GM21786 (cell line): ENCODE measurements at regions not wholly inside any gene's neighbourhood (a gene's known extent, or its start where the extent isn't known, plus 50 kb on each side); places are given as distances from the start of the nearest gene placed in this dataset.

Experiments used
- ATAC-seq: cut with Tn5 transposase; IDR thresholded peaks from one replicate; pipeline ENCODE4 v1.9.1; 2021; ENCODE audit not compliant: unreplicated experiment

- ATAC-seq = no peak
These were observed 396.6 kb downstream of the GABRB3 start for GRCh38 chr15:26376243-26376642.

GRCh38 chr15:26374806-26375205 lies 398.1 kb downstream of the GABRB3 start:
- ATAC-seq = no peak

GRCh38 chr15:26372706-26373105 lies 400.2 kb downstream of the GABRB3 start:
- no peak for ATAC-seq

- no peak for ATAC-seq
These were observed 407.8 kb downstream of the GABRB3 start for GRCh38 chr15:26365077-26365476.

GRCh38 chr15:26359855-26360254 lies 413.0 kb downstream of the GABRB3 start:
- no peak for ATAC-seq

GRCh38 chr15:26358708-26359107 lies 414.2 kb downstream of the GABRB3 start:
- no peak for ATAC-seq

DNA sequence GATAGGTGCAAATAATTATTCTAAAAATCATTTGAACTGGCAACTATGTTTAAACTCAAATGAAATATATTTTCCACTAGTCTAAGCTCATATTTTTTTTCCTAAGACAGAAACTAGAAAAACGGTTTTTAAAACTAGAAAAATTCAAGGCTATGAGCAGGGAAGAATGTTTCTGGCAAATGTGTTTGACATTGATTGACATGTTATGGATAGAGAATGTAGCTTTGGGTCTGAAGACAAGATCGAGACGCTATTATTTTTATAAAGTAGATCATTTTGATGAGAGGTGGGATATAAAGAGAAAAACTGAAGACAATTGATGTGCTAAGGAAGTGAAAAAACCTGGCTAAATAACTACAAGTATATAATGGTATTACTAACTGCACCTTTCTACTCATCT lies 415.2 kb downstream of the GABRB3 start:
- ATAC-seq = no peak

- no peak for ATAC-seq
These were observed 417.3 kb downstream of the GABRB3 start for GRCh38 chr15:26355472-26356074.

- ATAC-seq = no peak
These were observed 420.0 kb downstream of the GABRB3 start for GRCh38 chr15:26352909-26353308.

GRCh38 chr15:26352406-26352805 lies 420.5 kb downstream of the GABRB3 start:
- no peak for ATAC-seq

- no peak for ATAC-seq
These were observed 447.4 kb downstream of the GABRB3 start for GRCh38 chr15:26325495-26325894.

GRCh38 chr15:26323566-26323965 lies 449.3 kb downstream of the GABRB3 start:
- ATAC-seq = no peak

DNA sequence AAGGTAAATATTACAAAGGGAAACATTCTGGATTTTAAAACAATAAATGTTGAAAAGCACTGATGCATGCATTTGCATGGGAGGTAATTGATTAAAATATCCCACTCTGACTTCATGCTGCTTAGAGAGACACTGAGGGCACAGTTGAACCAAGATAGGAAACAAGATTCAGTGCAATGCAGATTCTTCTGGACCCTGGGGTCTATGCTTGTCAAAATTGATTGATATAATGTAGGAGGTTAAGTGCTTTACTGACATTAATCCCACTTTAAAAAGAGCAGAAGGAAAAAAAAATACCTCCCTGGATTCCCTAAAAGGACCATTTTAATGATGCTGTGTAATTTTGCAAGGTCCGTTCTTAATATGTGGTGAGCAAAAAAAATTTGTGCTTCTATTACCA lies 454.2 kb downstream of the GABRB3 start:
- ATAC-seq = no peak

- ATAC-seq = no peak
These were observed 451.4 kb upstream of the ATP10A start for GRCh38 chr15:26314577-26314976.

DNA sequence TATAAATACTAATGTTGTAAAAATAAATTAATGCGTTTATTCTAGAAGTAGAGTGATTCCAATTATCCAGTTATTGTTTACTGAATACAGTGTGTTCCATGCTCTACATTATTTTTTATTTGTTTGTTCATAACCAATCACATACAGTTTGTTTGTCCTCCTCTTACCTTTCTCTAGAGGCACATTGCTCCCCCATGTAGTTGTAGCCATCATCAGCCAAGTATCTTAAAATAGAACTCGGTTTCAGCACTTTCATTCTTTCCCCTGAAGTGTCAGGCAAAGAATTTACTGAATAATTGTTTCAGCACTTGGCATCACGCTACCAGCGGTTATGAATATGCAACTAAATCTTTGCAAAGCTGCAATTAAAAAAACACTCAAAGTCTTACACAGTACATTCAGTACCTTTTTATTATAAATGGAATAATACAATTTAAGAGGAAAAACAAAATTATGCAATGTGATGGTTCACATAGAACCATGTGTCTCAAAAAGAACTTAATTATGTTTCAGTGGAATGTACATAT lies 448.6 kb upstream of the ATP10A start:
- ATAC-seq = no peak

- no peak for ATAC-seq
These were observed 435.6 kb upstream of the ATP10A start for GRCh38 chr15:26298659-26299170.

GRCh38 chr15:26298010-26298658 lies 435.0 kb upstream of the ATP10A start:
- no peak for ATAC-seq

DNA sequence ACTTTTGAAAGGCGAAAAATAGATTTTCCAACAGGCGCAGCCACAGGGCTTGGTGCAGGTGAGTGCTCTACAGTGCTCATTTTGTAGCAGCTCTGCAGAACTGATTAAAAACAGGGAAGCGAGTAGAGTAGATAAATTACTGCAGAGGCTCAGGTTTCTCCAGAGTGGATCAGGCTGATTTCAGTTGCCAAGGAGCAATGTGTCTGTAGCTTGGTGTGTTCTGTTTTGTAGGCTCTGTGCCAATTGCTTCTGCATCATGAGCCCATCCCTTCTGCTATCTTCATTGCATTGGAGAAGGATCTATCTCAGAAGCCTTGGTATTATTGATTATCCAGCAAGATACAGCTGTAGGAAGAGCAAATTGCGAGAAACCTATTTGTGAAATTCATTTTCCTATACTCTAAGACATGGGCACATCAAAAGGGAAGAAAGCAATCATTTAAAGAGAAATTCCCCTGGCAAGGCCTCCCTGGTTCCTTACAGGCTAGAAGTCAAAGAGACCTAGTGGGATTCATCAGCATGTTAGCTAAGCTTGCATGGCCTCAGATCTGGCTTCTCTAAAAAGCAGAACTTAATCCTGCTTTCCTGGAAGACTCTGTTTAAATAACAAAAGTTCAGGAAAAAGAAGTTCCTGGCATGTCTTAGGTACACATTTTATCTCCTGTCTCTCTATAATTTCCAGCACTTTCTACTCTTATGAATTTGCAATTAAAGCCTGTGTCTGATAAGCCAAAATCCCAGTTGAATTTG lies 432.4 kb upstream of the ATP10A start:
- no peak for ATAC-seq

DNA sequence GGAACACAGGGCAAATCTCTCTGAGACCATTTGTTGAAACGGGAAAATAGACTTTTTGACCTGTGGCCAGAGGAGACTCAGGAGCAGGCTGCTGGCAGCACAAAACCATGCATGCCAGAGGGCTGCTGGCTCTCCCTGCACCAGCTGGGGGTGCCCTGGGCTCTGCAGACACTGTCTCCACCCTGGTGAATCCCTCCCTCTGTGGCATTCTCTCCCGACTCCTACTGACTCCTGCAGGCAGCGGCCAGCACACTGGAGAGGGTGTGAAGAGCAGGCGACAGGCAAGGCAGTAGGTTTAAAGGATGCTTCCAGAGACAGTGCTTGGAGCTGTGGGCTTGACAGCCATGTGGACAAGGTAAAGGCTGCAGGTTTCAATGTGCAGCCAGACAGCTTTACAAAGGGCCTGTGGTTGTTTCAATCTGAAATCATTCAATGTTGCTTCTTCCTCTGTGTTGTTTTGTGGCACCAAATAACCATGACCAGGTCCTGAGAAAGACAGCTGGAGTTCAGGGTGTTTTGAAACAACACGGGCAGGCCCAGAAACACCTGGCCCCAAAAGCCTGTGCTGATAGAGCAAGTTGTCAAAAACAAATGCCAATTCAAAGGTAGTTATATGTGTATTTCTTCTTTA lies 431.0 kb upstream of the ATP10A start:
- no peak for ATAC-seq

DNA sequence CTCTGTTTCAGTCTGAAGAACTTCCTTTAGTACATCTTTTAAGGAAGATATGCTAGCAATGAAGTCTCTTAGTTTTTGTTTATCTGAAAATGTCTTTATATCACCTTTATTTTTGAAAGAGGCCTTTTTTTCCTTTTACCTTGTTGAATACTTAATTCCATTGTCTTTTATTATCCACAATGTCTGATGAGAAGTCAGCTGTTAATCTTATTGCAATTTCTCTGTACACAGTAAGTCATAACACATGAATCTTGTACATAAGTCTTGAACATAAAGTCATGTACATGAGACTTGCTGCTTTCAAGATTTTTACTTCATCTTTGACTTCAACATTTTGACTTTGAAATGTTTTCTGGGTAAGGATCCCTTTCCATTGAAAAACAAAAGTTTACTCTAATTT lies 424.3 kb upstream of the ATP10A start:
- no peak for ATAC-seq

- ATAC-seq = no peak
These were observed 417.2 kb upstream of the ATP10A start for GRCh38 chr15:26280281-26280680.
